H9 (cell line): ENCODE measurements at regions not wholly inside any gene's neighbourhood (a gene's known extent, or its start where the extent isn't known, plus 50 kb on each side); places are given as distances from the start of the nearest gene placed in this dataset.

Source experiments
- DNase-seq: peaks from one replicate; pipeline ENCODE4 v3.0.0-alpha.2; 2017
- H2AFZ ChIP-seq: one replicate; pipeline ENCODE4 v1.6.1; 2013; ENCODE audit warnings: mild to moderate bottlenecking, low read length, control low read depth, moderate library complexity
- H2AK5ac ChIP-seq: 2 replicates; pipeline ENCODE4 v1.6.1; 2013; ENCODE audit warnings: low read length, control low read depth, mixed read lengths; ENCODE audit not compliant: insufficient read length
- H2BK120ac ChIP-seq: one replicate; pipeline ENCODE4 v1.6.1; 2013; ENCODE audit warnings: low read depth, mild to moderate bottlenecking, low read length, control low read depth, inconsistent platforms; ENCODE audit not compliant: poor library complexity, severe bottlenecking
- H2BK12ac ChIP-seq: 2 replicates; pipeline ENCODE4 v1.6.1; 2013; ENCODE audit warnings: low read length, control low read depth, mixed read lengths, low read depth; ENCODE audit not compliant: insufficient read length
- H2BK15ac ChIP-seq: 2 replicates; pipeline ENCODE4 v1.6.1; 2013; ENCODE audit warnings: low read depth, low read length, control low read depth
- H2BK20ac ChIP-seq: one replicate; pipeline ENCODE4 v1.6.1; 2013; ENCODE audit warnings: low read depth, mild to moderate bottlenecking, low read length, control low read depth, inconsistent platforms; ENCODE audit not compliant: poor library complexity, severe bottlenecking
- H2BK5ac ChIP-seq: 2 replicates; pipeline ENCODE4 v1.6.1; 2013; ENCODE audit warnings: low read length, control low read depth, mixed read lengths; ENCODE audit not compliant: insufficient read length
- H3K14ac ChIP-seq: 2 replicates; pipeline ENCODE4 v1.6.1; 2013; ENCODE audit warnings: low read length, control low read depth; ENCODE audit not compliant: insufficient read depth
- H3K18ac ChIP-seq: 2 replicates; pipeline ENCODE4 v1.6.1; 2013; ENCODE audit warnings: low read depth, mild to moderate bottlenecking, mixed read lengths, low read length, control low read depth; ENCODE audit not compliant: insufficient read length
- H3K23ac ChIP-seq: 2 replicates; pipeline ENCODE4 v1.6.1; 2013; ENCODE audit warnings: low read length, control low read depth, mixed read lengths, low read depth; ENCODE audit not compliant: insufficient read length
- H3K23me2 ChIP-seq: 2 replicates; pipeline ENCODE4 v1.6.1; 2013; ENCODE audit warnings: low read depth, mild to moderate bottlenecking, mixed read lengths, low read length, control low read depth; ENCODE audit not compliant: insufficient read length, poor library complexity, severe bottlenecking
- H3K27ac ChIP-seq: 2 replicates; pipeline ENCODE4 v1.5.1; 2013; ENCODE audit warnings: low read length, control low read depth, mixed read lengths, low read depth; ENCODE audit not compliant: insufficient read length
- H3K27me3 ChIP-seq: 2 replicates; pipeline ENCODE4 v1.6.1; 2013; ENCODE audit warnings: low read length, control low read depth, inconsistent platforms; ENCODE audit not compliant: insufficient read depth
- H3K4ac ChIP-seq: 2 replicates; pipeline ENCODE4 v1.6.1; 2013; ENCODE audit warnings: low read depth, mild to moderate bottlenecking, control low read depth, inconsistent platforms, low read length, moderate library complexity
- H3K4me1 ChIP-seq: 2 replicates; pipeline ENCODE4 v1.6.1; 2013; ENCODE audit warnings: low read length, control low read depth, inconsistent platforms; ENCODE audit not compliant: insufficient read depth
- H3K4me2 ChIP-seq: 2 replicates; pipeline ENCODE4 v1.6.1; 2013; ENCODE audit warnings: low read length, control low read depth, mixed read lengths; ENCODE audit not compliant: insufficient read length, insufficient read depth
- H3K56ac ChIP-seq: 2 replicates; pipeline ENCODE4 v1.6.1; 2013; ENCODE audit warnings: low read depth, mild to moderate bottlenecking, mixed read lengths, low read length, control low read depth; ENCODE audit not compliant: insufficient read length
- H3K79me1 ChIP-seq: 2 replicates; pipeline ENCODE4 v1.6.1; 2013; ENCODE audit warnings: low read depth, mild to moderate bottlenecking, moderate library complexity, low read length, control low read depth, inconsistent platforms; ENCODE audit not compliant: insufficient read depth, poor library complexity, severe bottlenecking
- H3K79me2 ChIP-seq: 2 replicates; pipeline ENCODE4 v1.6.1; 2013; ENCODE audit warnings: low read length, control low read depth, inconsistent platforms; ENCODE audit not compliant: insufficient read depth
- H3K9ac ChIP-seq: 2 replicates; pipeline ENCODE4 v1.6.1; 2013; ENCODE audit warnings: low read length, control low read depth, mixed read lengths; ENCODE audit not compliant: insufficient read length; ENCODE audit errors: extremely low read depth
- H3K9me3 ChIP-seq: one replicate; pipeline ENCODE4 v1.6.1; 2013; ENCODE audit warnings: low read depth, low read length, inconsistent platforms; ENCODE audit not compliant: control insufficient read depth
- H3T11ph ChIP-seq: one replicate; pipeline ENCODE4 v1.6.1; 2013; ENCODE audit warnings: mild to moderate bottlenecking, low read length, control low read depth, inconsistent platforms
- H4K20me1 ChIP-seq: one replicate; pipeline ENCODE4 v1.6.1; 2013; ENCODE audit not compliant: control insufficient read depth, insufficient read length, insufficient read depth
- H4K5ac ChIP-seq: 2 replicates; pipeline ENCODE4 v1.6.1; 2013; ENCODE audit warnings: low read depth, mild to moderate bottlenecking, mixed read lengths, low read length, control low read depth; ENCODE audit not compliant: insufficient read length
- H4K8ac ChIP-seq: replicated peaks from 2 replicates; pipeline ENCODE4 v1.6.1; 2013; ENCODE audit warnings: low read length, control low read depth, mixed read lengths, low read depth; ENCODE audit not compliant: insufficient read length
- H4K91ac ChIP-seq: 2 replicates; pipeline ENCODE4 v1.6.1; 2013; ENCODE audit warnings: low read depth, mild to moderate bottlenecking, moderate library complexity, mixed read lengths, low read length, control low read depth; ENCODE audit not compliant: insufficient read length
- H3K27ac Mint-ChIP-seq, 3 experiments: 2 replicates in 2 of 3; 3 replicates in 1 of 3; pipeline ENCODE4 v1.8.0; 2020 to 2021; ENCODE audit warnings: mixed read lengths in 3 of 3, mild to moderate bottlenecking in 1 of 3, moderate library complexity in 1 of 3
- H3K27me3 Mint-ChIP-seq: 2 replicates; pipeline ENCODE4 v1.8.0; 2021; ENCODE audit warnings: low read depth, mild to moderate bottlenecking, moderate library complexity, mixed read lengths
- H3K36me3 Mint-ChIP-seq, 3 experiments: 2 replicates in 2 of 3; 3 replicates in 1 of 3; pipeline ENCODE4 v1.8.0; 2020 to 2021; ENCODE audit warnings: low read depth in 3 of 3, mixed read lengths in 3 of 3; ENCODE audit not compliant: insufficient read depth in 1 of 3
- H3K4me1 Mint-ChIP-seq, 2 experiments: 2 replicates each; pipeline ENCODE4 v1.8.0; 2020; ENCODE audit warnings: mixed read lengths in 2 of 2
- H3K4me3 Mint-ChIP-seq, 2 experiments: 2 replicates in 1 of 2; 3 replicates in 1 of 2; pipeline ENCODE4 v1.8.0; 2020 to 2021; ENCODE audit warnings: mild to moderate bottlenecking in 2 of 2, mixed read lengths in 2 of 2, moderate library complexity in 1 of 2
- H3K9me3 Mint-ChIP-seq, 2 experiments: 2 replicates in 1 of 2; 3 replicates in 1 of 2; pipeline ENCODE4 v1.8.0; 2020; ENCODE audit warnings: mild to moderate bottlenecking in 2 of 2, mixed read lengths in 2 of 2, moderate library complexity in 1 of 2
- WGBS: extraction: QIAGEN DNeasy Blood & Tissue Kit; methylation state at CpG from one replicate; pipeline ENCODE4 v1.1.7; 2013; ENCODE audit warnings: missing lambda C conversion rate, low lambda C conversion rate, mixed read lengths; ENCODE audit not compliant: insufficient read length; ENCODE audit errors: extremely low coverage; 5-methylcytosine and 5-hydroxymethylcytosine counted together
- TF ChIP-seq, protein P1 (sequence below): fragments of 200-600 bp; sonication (generic); conservative IDR thresholded peaks from 3 replicates; pipeline ENCODE4 v1.8.0; 2021; ENCODE audit warnings: antibody characterized with exemption, mild to moderate bottlenecking

DNA sequence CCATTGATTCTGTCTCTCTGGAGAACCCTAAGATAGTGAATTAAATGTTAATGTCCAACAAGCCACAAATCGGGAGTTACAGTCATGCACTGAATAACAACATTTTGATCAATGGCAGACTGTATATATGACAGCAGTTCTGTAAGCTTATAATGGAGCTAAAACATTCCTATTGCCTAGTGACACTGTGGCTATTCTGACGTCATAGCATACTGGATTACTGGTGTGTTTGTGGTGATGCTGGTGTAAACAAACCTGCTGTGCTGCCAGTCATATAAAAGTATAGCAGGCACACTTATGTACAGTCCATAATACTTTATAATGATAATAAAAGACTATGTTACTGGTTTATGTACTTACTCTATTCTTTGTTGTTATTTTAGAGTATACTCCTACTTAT is 56.7 kb upstream of the BICD1 start:
- H3K27ac ChIP-seq: no peak overlapping the region
- H3K4me3 Mint-ChIP-seq: no peak overlapping the region

More for the DNA sequence above, 56.7 kb upstream of the BICD1 start:
- Histone ChIP-seq H3K23me2 (no peaks in the 10 kb centered on the region), H3T11ph (no peak overlapping the region), H2BK120ac (no peak overlapping the region), H2BK15ac (no peak overlapping the region), H3K4ac (no peak overlapping the region), H3K4me1 (no peaks in the 10 kb centered on the region), H2BK5ac (no peak overlapping the region), H2BK12ac (no peak overlapping the region), H4K8ac (no peak overlapping the region), H3K14ac (no peak overlapping the region), H2AFZ (no peak overlapping the region), H3K79me1 (no peaks in the 10 kb centered on the region), H4K5ac (no peak overlapping the region), H4K20me1 (no peaks in the 10 kb centered on the region), H2AK5ac (no peak overlapping the region), H3K23ac (no peak overlapping the region), H3K27me3 (no peaks in the 10 kb centered on the region), H3K9ac (no peak overlapping the region), H3K9me3 (peaks cover 7% of the 10 kb centered on the region), H3K18ac (no peak overlapping the region), H3K4me2 (no peak overlapping the region), H3K79me2 (no peaks in the 10 kb centered on the region), H3K56ac (no peak overlapping the region), H4K91ac (no peak overlapping the region), H2BK20ac (no peak overlapping the region)
- WGBS: no CpG with 5 or more reads among the region's 2 CpGs
- TF ChIP-seq, protein P1, sequence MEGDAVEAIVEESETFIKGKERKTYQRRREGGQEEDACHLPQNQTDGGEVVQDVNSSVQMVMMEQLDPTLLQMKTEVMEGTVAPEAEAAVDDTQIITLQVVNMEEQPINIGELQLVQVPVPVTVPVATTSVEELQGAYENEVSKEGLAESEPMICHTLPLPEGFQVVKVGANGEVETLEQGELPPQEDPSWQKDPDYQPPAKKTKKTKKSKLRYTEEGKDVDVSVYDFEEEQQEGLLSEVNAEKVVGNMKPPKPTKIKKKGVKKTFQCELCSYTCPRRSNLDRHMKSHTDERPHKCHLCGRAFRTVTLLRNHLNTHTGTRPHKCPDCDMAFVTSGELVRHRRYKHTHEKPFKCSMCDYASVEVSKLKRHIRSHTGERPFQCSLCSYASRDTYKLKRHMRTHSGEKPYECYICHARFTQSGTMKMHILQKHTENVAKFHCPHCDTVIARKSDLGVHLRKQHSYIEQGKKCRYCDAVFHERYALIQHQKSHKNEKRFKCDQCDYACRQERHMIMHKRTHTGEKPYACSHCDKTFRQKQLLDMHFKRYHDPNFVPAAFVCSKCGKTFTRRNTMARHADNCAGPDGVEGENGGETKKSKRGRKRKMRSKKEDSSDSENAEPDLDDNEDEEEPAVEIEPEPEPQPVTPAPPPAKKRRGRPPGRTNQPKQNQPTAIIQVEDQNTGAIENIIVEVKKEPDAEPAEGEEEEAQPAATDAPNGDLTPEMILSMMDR: no peak
- peaks cover 13 to 27% (median 16%) of the 10 kb centered on the region in 3 experiments; a peak in 5 of 7 replicates for H3K36me3 Mint-ChIP-seq
- H3K27ac Mint-ChIP-seq: no peak overlapping the region
- peaks cover 10 to 12% of the 10 kb centered on the region in 2 experiments for H3K4me1 Mint-ChIP-seq
- H3K9me3 Mint-ChIP-seq: peaks cover 25 to 29% of the 10 kb centered on the region in 2 experiments
- H3K27me3 Mint-ChIP-seq: no peaks in the 10 kb centered on the region; the same call in 1 of the 2 replicates
- DNase-seq: no peak
